ENCODE measurements at regions not wholly inside any gene's neighbourhood (a gene's known extent, or its start where the extent isn't known, plus 50 kb on each side); places are given as distances from the start of the nearest gene placed in this dataset.

DNA sequence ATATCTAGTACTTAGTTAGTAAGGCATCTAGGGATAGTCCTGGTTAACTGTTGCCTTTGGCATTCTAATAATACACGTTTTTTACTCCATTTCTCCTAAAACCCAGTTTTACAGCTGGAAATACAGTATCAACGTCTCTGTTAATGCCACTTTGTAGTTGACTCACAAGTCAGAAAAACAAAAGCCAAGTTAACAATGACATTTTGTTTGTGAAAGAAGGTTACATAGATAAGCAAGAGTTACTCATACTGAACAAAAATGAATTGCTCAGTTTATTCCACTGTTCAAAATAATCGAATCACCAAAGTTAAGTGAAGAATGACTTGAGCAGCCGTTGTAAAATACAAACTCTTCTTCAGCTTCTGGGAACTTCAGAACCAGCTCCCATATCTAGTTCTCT, 540.3 kb downstream of the ETS1 start (continued):
- TF ChIP-seq, protein P1, sequence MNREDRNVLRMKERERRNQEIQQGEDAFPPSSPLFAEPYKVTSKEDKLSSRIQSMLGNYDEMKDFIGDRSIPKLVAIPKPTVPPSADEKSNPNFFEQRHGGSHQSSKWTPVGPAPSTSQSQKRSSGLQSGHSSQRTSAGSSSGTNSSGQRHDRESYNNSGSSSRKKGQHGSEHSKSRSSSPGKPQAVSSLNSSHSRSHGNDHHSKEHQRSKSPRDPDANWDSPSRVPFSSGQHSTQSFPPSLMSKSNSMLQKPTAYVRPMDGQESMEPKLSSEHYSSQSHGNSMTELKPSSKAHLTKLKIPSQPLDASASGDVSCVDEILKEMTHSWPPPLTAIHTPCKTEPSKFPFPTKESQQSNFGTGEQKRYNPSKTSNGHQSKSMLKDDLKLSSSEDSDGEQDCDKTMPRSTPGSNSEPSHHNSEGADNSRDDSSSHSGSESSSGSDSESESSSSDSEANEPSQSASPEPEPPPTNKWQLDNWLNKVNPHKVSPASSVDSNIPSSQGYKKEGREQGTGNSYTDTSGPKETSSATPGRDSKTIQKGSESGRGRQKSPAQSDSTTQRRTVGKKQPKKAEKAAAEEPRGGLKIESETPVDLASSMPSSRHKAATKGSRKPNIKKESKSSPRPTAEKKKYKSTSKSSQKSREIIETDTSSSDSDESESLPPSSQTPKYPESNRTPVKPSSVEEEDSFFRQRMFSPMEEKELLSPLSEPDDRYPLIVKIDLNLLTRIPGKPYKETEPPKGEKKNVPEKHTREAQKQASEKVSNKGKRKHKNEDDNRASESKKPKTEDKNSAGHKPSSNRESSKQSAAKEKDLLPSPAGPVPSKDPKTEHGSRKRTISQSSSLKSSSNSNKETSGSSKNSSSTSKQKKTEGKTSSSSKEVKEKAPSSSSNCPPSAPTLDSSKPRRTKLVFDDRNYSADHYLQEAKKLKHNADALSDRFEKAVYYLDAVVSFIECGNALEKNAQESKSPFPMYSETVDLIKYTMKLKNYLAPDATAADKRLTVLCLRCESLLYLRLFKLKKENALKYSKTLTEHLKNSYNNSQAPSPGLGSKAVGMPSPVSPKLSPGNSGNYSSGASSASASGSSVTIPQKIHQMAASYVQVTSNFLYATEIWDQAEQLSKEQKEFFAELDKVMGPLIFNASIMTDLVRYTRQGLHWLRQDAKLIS (CRISPR knock-in tag; IDR thresholded peaks at IDR 0.05; ENCODE audit: borderline replicate concordance), result no peak
- TF ChIP-seq ZNF219 (CRISPR knock-in tag; IDR thresholded peaks at IDR 0.05; ENCODE audit: borderline replicate concordance) (no peak), USF2 (CRISPR knock-in tag; IDR thresholded peaks at IDR 0.05) (no peak), ELF4 (CRISPR knock-in tag; IDR thresholded peaks at IDR 0.05; ENCODE audit: low read depth) (no peak), SMAD4 (CRISPR knock-in tag; IDR thresholded peaks at IDR 0.05) (no peak), SOX15 (CRISPR knock-in tag; IDR thresholded peaks at IDR 0.05) (no peak), ZNF532 (CRISPR knock-in tag; IDR thresholded peaks at IDR 0.05; ENCODE audit: borderline replicate concordance) (no peak), E2F5 (CRISPR knock-in tag; IDR thresholded peaks at IDR 0.05) (no peak)
- TF ChIP-seq, protein P2, sequence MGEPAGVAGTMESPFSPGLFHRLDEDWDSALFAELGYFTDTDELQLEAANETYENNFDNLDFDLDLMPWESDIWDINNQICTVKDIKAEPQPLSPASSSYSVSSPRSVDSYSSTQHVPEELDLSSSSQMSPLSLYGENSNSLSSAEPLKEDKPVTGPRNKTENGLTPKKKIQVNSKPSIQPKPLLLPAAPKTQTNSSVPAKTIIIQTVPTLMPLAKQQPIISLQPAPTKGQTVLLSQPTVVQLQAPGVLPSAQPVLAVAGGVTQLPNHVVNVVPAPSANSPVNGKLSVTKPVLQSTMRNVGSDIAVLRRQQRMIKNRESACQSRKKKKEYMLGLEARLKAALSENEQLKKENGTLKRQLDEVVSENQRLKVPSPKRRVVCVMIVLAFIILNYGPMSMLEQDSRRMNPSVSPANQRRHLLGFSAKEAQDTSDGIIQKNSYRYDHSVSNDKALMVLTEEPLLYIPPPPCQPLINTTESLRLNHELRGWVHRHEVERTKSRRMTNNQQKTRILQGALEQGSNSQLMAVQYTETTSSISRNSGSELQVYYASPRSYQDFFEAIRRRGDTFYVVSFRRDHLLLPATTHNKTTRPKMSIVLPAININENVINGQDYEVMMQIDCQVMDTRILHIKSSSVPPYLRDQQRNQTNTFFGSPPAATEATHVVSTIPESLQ (CRISPR knock-in tag; IDR thresholded peaks at IDR 0.05), result no peak

DNA sequence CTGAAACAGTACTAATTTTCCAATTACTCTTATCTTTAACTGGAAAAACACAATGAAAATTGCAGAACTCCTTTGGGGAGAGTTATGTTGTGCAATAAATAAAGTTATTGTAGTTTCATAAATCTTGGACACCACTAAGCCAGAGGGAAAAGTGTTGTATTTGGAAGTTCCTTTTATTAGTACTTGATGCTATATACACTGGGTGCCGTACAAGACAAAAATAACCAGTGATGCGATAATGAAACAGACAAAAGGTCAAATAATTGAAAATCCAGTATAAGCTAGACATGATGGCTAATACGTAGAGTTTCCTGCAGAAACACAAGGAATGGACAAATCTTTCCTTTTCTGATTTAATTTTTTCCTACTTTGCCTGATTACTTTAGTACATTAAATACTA, 541.1 kb downstream of the ETS1 start:
- ChIA-PET POLR2A (no interaction called here), CTCF (no interaction called here)
- Mint-ChIP-seq H3K27me3 (ENCODE audit: low read depth) (no peaks in the 10 kb centered on the region), H3K4me3 (no peak overlapping the region), H3K27ac (no peak overlapping the region), H3K9me3 (no peaks in the 10 kb centered on the region), H3K4me1 (peaks cover 9% of the 10 kb centered on the region), H3K36me3 (no peaks in the 10 kb centered on the region)
- no peak for ATAC-seq
- no peak for DNase-seq (ENCODE audit: low spot score)
- TF ChIP-seq ETV6 (CRISPR knock-in tag; IDR thresholded peaks at IDR 0.05), result no peak
- no peak for TF ChIP-seq ZNF232 (CRISPR knock-in tag; IDR thresholded peaks at IDR 0.05)
- no peak for TF ChIP-seq ZNF532 (CRISPR knock-in tag; IDR thresholded peaks at IDR 0.05; ENCODE audit: borderline replicate concordance)
- TF ChIP-seq GRHL2 (CRISPR knock-in tag; IDR thresholded peaks at IDR 0.05; ENCODE audit: insufficient replicate concordance, severe bottlenecking), result no peak
- no peak for TF ChIP-seq NFYB (CRISPR knock-in tag; conservative IDR thresholded peaks at IDR 0.05; ENCODE audit: low read depth)
- no peak for TF ChIP-seq JAZF1 (CRISPR knock-in tag; IDR thresholded peaks at IDR 0.05)
- TF ChIP-seq GTF2I (CRISPR knock-in tag; conservative IDR thresholded peaks at IDR 0.05), result no peak
- TF ChIP-seq ZNF671 (CRISPR knock-in tag; IDR thresholded peaks at IDR 0.05), result no peak
- TF ChIP-seq ZNF263 (CRISPR knock-in tag; IDR thresholded peaks at IDR 0.05; ENCODE audit: low read depth), result no peak
- TF ChIP-seq TP53 (CRISPR knock-in tag; IDR thresholded peaks at IDR 0.05), result no peak
- TF ChIP-seq, protein P3, sequence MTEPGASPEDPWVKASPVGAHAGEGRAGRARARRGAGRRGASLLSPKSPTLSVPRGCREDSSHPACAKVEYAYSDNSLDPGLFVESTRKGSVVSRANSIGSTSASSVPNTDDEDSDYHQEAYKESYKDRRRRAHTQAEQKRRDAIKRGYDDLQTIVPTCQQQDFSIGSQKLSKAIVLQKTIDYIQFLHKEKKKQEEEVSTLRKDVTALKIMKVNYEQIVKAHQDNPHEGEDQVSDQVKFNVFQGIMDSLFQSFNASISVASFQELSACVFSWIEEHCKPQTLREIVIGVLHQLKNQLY (CRISPR knock-in tag; IDR thresholded peaks at IDR 0.05), result no peak
- TF ChIP-seq ZNF121 (CRISPR knock-in tag; IDR thresholded peaks at IDR 0.05), result no peak
- TF ChIP-seq FOXP1 (CRISPR knock-in tag; IDR thresholded peaks at IDR 0.05; ENCODE audit: borderline replicate concordance), result no peak

All from WTC11 (cell line).